ENCODE measurements at regions not wholly inside any gene's neighbourhood (a gene's known extent, or its start where the extent isn't known, plus 50 kb on each side); places are given as distances from the start of the nearest gene placed in this dataset.

DNA sequence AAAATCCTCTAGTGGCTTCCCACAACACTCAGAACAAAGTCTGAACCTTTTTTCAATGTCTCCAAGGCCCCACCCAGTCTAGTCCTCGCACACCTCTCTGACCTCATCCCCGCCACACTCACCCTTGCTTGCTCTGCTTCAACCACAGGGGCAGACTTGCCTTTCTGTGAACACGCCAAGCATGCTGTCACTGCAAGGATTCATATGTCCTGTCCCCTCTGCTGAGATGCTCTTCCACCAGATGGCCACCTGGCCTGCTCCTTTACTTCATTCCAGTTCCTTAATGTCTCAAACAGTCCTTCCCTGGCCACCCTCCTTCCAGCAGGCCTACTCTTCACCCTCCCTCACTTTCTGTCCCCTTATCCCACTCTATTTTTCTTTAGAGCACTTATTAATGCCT lies 60.6 kb upstream of the ARHGAP20 start:
- DNase-seq (ENCODE audit: extremely low spot score), result no peak
- ChIA-PET CTCF (no interaction called here), POLR2A (no interaction called here)
- TF ChIP-seq SUZ12 (IDR thresholded peaks at IDR 0.05) (no peak), TARDBP (IDR thresholded peaks at IDR 0.05) (no peak), ARNT (IDR thresholded peaks at IDR 0.05) (no peak), L3MBTL2 (conservative IDR thresholded peaks at IDR 0.05) (no peak), NFRKB (IDR thresholded peaks at IDR 0.05) (no peak), CTBP1 (IDR thresholded peaks at IDR 0.05; ENCODE audit: borderline replicate concordance) (no peak), ZNF384 (IDR thresholded peaks at IDR 0.05) (no peak), BHLHE40 (IDR thresholded peaks at IDR 0.05; ENCODE audit: borderline replicate concordance) (no peak), ELF4 (IDR thresholded peaks at IDR 0.05) (no peak)

DNA sequence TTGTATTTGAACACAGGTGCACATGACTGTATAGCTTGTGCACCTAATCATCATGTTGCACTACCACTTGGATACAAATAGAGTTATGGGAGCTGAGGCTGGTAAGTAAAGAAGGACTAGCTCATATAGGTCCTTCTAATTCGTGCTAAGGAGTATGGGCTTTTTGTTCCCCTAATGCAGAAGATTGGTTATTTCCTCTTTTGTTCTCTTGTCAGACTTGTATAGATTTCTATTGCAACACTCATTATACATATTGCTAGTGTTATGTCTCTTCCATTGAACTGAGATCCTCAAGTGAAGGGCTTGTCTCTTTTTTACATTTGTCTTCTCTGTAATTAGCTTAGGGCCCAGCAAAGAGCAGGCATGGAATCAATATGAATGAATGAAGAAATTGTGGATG lies 54.1 kb upstream of the ARHGAP20 start:
- POLR2A ChIA-PET, result no interaction called here
- TF ChIP-seq SP1 (IDR thresholded peaks at IDR 0.05), result no peak
- no peak for TF ChIP-seq TARDBP (IDR thresholded peaks at IDR 0.05)
- TF ChIP-seq ZNF384 (IDR thresholded peaks at IDR 0.05), result no peak
- no peak for TF ChIP-seq FOXA1 (IDR thresholded peaks at IDR 0.05)
- no peak for TF ChIP-seq FOXK2 (IDR thresholded peaks at IDR 0.05)
- no peak for TF ChIP-seq LEF1 (IDR thresholded peaks at IDR 0.05; ENCODE audit: borderline replicate concordance)
- TF ChIP-seq ELF4 (IDR thresholded peaks at IDR 0.05), result no peak
- TF ChIP-seq SUZ12 (IDR thresholded peaks at IDR 0.05), result no peak
- no peak for TF ChIP-seq CTBP1 (IDR thresholded peaks at IDR 0.05; ENCODE audit: borderline replicate concordance)
- no peak for TF ChIP-seq HDGF (IDR thresholded peaks at IDR 0.05; ENCODE audit: borderline replicate concordance)
- no peak for TF ChIP-seq NFRKB (IDR thresholded peaks at IDR 0.05)
- TF ChIP-seq, protein P1, sequence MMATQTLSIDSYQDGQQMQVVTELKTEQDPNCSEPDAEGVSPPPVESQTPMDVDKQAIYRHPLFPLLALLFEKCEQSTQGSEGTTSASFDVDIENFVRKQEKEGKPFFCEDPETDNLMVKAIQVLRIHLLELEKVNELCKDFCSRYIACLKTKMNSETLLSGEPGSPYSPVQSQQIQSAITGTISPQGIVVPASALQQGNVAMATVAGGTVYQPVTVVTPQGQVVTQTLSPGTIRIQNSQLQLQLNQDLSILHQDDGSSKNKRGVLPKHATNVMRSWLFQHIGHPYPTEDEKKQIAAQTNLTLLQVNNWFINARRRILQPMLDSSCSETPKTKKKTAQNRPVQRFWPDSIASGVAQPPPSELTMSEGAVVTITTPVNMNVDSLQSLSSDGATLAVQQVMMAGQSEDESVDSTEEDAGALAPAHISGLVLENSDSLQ (IDR thresholded peaks at IDR 0.05), result no peak
- TF ChIP-seq L3MBTL2 (conservative IDR thresholded peaks at IDR 0.05), result no peak
- CTCF ChIA-PET, result no interaction called here
- no peak for DNase-seq (ENCODE audit: extremely low spot score)

DNA sequence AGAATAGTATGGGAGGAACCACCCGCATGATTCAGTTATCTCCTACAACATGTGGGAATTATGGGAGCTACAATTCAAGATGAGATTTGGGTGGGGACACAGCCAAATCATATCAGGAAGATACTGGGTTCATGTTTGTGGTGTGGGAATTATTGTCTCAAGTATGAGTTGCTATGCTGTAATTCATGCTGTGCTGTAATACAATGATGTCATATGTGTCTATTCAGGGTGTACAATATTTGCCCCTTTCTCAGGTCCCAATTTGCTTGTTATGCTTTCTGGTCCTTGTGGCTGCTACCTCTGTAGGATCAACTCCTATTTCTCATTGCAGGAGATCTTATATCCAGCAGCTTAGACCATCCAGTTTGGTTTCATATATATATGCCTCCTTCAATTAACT lies 52.2 kb upstream of the ARHGAP20 start:
- ChIA-PET POLR2A (no interaction called here), CTCF (no interaction called here)
- TF ChIP-seq NFRKB (IDR thresholded peaks at IDR 0.05) (no peak), BHLHE40 (IDR thresholded peaks at IDR 0.05; ENCODE audit: borderline replicate concordance) (no peak), SP1 (IDR thresholded peaks at IDR 0.05) (no peak), LEF1 (IDR thresholded peaks at IDR 0.05; ENCODE audit: borderline replicate concordance) (no peak), FOXM1 (IDR thresholded peaks at IDR 0.05; ENCODE audit: borderline replicate concordance) (no peak), TARDBP (IDR thresholded peaks at IDR 0.05) (no peak), L3MBTL2 (conservative IDR thresholded peaks at IDR 0.05) (no peak), FOXA1 (IDR thresholded peaks at IDR 0.05) (no peak), ELF4 (IDR thresholded peaks at IDR 0.05) (no peak), ZNF384 (IDR thresholded peaks at IDR 0.05) (no peak), CTBP1 (IDR thresholded peaks at IDR 0.05; ENCODE audit: borderline replicate concordance) (no peak), ARNT (IDR thresholded peaks at IDR 0.05) (no peak), FOXK2 (IDR thresholded peaks at IDR 0.05) (no peak), HDGF (IDR thresholded peaks at IDR 0.05; ENCODE audit: borderline replicate concordance) (no peak), SUZ12 (IDR thresholded peaks at IDR 0.05) (no peak)
- no peak for DNase-seq (ENCODE audit: extremely low spot score)

DNA sequence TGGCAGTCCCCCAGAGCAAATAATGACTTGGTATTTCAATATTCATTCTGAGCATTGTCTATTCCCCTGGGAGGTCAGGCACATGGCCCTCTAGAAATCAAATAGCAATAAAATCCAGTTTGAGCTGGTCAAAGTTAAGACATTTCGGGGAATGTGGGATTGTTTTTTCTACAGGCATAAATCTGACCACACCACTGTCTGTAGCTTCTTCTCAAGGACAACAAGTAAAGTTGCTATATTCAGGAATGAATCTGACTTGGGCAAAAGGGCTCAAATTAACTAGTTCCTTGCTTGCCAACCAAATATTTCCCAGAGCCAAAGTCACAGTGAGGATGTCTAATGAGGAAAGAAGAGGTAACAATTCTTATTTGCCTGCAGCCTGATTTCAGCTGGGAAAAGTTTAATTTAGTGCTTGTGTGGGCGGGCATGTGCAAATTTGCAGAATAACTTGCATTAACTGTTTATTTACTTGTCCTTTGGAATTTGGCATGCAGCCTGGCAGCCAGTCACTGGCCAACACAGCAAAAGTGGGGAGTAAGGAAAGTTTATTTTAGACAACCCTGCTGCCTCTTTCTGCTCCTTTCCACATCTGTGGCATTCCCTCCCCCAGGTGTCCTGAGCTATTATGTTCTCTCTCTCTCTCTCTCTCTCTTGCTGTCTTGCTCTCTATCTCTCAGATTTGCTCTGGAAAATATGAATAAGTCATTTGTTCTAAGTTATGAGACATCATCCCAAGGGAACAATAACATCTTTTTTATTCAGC lies 51.2 kb upstream of the ARHGAP20 start:
- DNase-seq (ENCODE audit: extremely low spot score), result no peak
- POLR2A ChIA-PET, result no interaction called here
- TF ChIP-seq ELF4 (IDR thresholded peaks at IDR 0.05), result no peak
- TF ChIP-seq ARNT (IDR thresholded peaks at IDR 0.05), result no peak
- no peak for TF ChIP-seq BHLHE40 (IDR thresholded peaks at IDR 0.05; ENCODE audit: borderline replicate concordance)
- no peak for TF ChIP-seq TARDBP (IDR thresholded peaks at IDR 0.05)
- CTCF ChIA-PET, result no interaction called here

DNA sequence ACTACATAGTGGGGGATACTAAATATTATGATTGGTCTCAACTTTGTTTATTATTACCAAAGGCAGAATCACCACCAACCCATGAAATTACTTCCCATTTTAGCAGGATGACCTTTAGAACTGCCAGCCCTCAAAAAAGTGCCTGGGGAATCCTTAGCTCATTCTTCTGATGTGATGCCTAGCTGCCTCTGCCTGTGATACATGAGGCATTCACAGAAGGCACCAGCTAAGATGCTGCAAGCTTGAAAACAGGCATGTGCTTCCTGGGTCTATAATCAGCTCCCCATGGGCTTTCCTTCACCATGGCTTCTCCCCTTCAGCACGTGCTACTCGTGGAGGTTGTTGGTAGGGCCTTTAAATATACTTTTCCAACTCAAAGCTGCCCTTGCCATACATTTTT lies 50.4 kb upstream of the ARHGAP20 start:
- CTCF ChIA-PET, result no interaction called here
- no peak for DNase-seq (ENCODE audit: extremely low spot score)
- POLR2A ChIA-PET, result no interaction called here
- TF ChIP-seq, protein P1 (IDR thresholded peaks at IDR 0.05), result no peak
- TF ChIP-seq FOXM1 (IDR thresholded peaks at IDR 0.05; ENCODE audit: borderline replicate concordance) (no peak), FOXK2 (IDR thresholded peaks at IDR 0.05) (no peak), TARDBP (IDR thresholded peaks at IDR 0.05) (no peak), HDGF (IDR thresholded peaks at IDR 0.05; ENCODE audit: borderline replicate concordance) (no peak), CTBP1 (IDR thresholded peaks at IDR 0.05; ENCODE audit: borderline replicate concordance) (no peak), LEF1 (IDR thresholded peaks at IDR 0.05; ENCODE audit: borderline replicate concordance) (no peak), L3MBTL2 (conservative IDR thresholded peaks at IDR 0.05) (no peak), NFRKB (IDR thresholded peaks at IDR 0.05) (no peak)
